ENCODE measurements at regions not wholly inside any gene's neighbourhood (a gene's known extent, or its start where the extent isn't known, plus 50 kb on each side); places are given as distances from the start of the nearest gene placed in this dataset.

- no peaks in the 10 kb centered on the region for H3K9me3 ChIP-seq
- no peaks in the 10 kb centered on the region for H3K4me1 ChIP-seq
- TF ChIP-seq, protein P1, sequence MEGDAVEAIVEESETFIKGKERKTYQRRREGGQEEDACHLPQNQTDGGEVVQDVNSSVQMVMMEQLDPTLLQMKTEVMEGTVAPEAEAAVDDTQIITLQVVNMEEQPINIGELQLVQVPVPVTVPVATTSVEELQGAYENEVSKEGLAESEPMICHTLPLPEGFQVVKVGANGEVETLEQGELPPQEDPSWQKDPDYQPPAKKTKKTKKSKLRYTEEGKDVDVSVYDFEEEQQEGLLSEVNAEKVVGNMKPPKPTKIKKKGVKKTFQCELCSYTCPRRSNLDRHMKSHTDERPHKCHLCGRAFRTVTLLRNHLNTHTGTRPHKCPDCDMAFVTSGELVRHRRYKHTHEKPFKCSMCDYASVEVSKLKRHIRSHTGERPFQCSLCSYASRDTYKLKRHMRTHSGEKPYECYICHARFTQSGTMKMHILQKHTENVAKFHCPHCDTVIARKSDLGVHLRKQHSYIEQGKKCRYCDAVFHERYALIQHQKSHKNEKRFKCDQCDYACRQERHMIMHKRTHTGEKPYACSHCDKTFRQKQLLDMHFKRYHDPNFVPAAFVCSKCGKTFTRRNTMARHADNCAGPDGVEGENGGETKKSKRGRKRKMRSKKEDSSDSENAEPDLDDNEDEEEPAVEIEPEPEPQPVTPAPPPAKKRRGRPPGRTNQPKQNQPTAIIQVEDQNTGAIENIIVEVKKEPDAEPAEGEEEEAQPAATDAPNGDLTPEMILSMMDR (IDR thresholded peaks at IDR 0.05): no peak
- no peak overlapping the region for H3K4me3 ChIP-seq
- H3K27me3 ChIP-seq: no peaks in the 10 kb centered on the region
- no peak for DNase-seq (ENCODE audit: low spot score)
- no peaks in the 10 kb centered on the region for H3K36me3 ChIP-seq
- no peak overlapping the region for H3K27ac ChIP-seq
Observed at GRCh38 chr7:69257592-69257991, 340.7 kb upstream of the AUTS2 start.

GRCh38 chr7:69259445-69259844 is 338.8 kb upstream of the AUTS2 start:
- Histone ChIP-seq H3K36me3 (no peaks in the 10 kb centered on the region), H3K27me3 (no peaks in the 10 kb centered on the region), H3K27ac (no peak overlapping the region), H3K4me1 (no peaks in the 10 kb centered on the region), H3K4me3 (no peak overlapping the region), H3K9me3 (no peaks in the 10 kb centered on the region)
- no peak for DNase-seq (ENCODE audit: low spot score)
- TF ChIP-seq, protein P1 (IDR thresholded peaks at IDR 0.05): no peak

DNA sequence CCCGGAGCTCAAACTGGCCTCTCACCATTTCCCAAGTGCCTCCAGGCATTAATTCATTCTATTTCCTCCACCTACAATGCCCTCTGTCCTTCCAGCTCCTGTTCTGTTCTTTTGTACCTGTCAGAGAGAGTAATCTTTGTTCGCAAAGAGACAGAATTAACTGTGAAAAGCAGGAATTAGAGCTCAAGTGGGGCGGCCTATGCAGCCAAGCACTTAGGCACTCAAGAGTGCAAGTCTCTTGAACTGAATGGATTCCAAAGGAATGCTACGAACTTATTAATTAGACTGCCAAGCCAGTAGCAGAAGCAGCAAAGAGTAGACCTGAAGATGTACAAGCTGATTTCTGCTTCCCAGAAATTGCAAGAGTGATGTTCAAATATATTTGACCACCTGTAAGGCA is 338.3 kb upstream of the AUTS2 start:
- no peak for DNase-seq (ENCODE audit: low spot score)
- no peaks in the 10 kb centered on the region for H3K4me1 ChIP-seq
- H3K9me3 ChIP-seq: no peaks in the 10 kb centered on the region
- H3K36me3 ChIP-seq: no peaks in the 10 kb centered on the region
- H3K4me3 ChIP-seq: no peak overlapping the region
- no peaks in the 10 kb centered on the region for H3K27me3 ChIP-seq
- TF ChIP-seq, protein P1 (IDR thresholded peaks at IDR 0.05): no peak
- H3K27ac ChIP-seq: no peak overlapping the region

- Histone ChIP-seq H3K4me3 (no peak overlapping the region), H3K27me3 (no peaks in the 10 kb centered on the region), H3K27ac (no peak overlapping the region), H3K36me3 (no peaks in the 10 kb centered on the region), H3K4me1 (no peaks in the 10 kb centered on the region), H3K9me3 (no peaks in the 10 kb centered on the region)
- DNase-seq (ENCODE audit: low spot score): no peak
- TF ChIP-seq, protein P1 (IDR thresholded peaks at IDR 0.05): no peak
Observed at GRCh38 chr7:69263550-69263949, 334.7 kb upstream of the AUTS2 start.

DNA sequence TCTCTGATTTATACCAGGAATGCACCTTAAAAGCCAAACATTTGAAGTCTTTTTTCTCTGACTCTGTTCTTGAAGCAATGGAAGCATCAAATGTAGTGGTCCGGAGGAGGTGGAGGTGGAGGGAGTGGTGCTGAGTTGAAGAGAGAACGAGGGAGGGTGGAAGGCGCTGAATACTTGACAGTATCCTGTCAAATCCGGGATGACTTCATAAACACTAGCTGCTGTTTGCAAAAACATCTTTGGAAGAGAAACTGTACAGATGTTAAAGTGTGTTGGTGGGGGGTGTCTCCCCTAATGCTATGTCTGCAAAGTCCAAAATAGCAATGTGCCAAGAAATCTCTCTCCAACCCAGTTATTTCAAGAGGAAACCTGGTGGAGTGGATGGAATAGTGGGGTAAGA is 328.5 kb upstream of the AUTS2 start:
- Histone ChIP-seq H3K27ac (no peak overlapping the region), H3K4me1 (no peaks in the 10 kb centered on the region), H3K36me3 (no peaks in the 10 kb centered on the region), H3K9me3 (no peaks in the 10 kb centered on the region), H3K4me3 (no peak overlapping the region), H3K27me3 (no peaks in the 10 kb centered on the region)
- TF ChIP-seq, protein P1 (IDR thresholded peaks at IDR 0.05): no peak
- DNase-seq (ENCODE audit: low spot score): no peak

DNA sequence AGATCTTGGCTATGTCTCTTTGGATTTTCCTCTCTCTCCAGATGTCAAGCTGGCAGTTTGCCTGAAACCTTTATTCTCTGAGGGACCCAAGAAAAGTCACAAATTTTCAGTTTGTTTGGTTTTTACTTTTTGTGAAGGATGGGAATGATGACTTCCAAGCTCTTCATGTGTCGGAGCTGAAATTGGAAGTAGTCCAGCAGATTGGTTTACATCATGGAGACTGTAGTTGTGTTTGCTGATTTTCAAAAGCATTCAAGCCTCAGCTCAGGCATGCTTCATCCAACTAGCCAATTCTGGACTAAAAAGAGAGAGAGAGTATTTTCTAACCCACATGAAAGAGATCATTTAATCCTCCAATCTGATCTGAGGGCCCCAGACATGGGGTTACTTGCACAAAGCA is 326.2 kb upstream of the AUTS2 start:
- DNase-seq (ENCODE audit: low spot score): no peak
- Histone ChIP-seq H3K27me3 (no peaks in the 10 kb centered on the region), H3K9me3 (no peaks in the 10 kb centered on the region), H3K36me3 (no peaks in the 10 kb centered on the region), H3K4me3 (no peak overlapping the region), H3K27ac (no peak overlapping the region), H3K4me1 (no peaks in the 10 kb centered on the region)
- TF ChIP-seq, protein P1 (IDR thresholded peaks at IDR 0.05): no peak
